MM.1S (cell line): ENCODE measurements at regions not wholly inside any gene's neighbourhood (a gene's known extent, or its start where the extent isn't known, plus 50 kb on each side); places are given as distances from the start of the nearest gene placed in this dataset.

Experiments used
- DNase-seq: peaks from one replicate; pipeline ENCODE4 v3.0.0-alpha.2; 2015
- H2AFZ ChIP-seq: fragments of 300-600 bp; sonication (generic); 2 replicates; pipeline ENCODE4 v1.6.0; 2016; ENCODE audit warnings: antibody characterized with exemption, low read length
- H3F3A ChIP-seq: fragments of 300-600 bp; sonication (generic); 2 replicates; pipeline ENCODE4 v1.6.1; 2016; ENCODE audit warnings: mild to moderate bottlenecking, antibody characterized with exemption, low read length, moderate library complexity, mixed read lengths; ENCODE audit not compliant: insufficient read depth
- H3K27ac ChIP-seq: fragments of 300-600 bp; sonication (generic); 2 replicates; pipeline ENCODE4 v1.5.1; 2016; ENCODE audit warnings: mild to moderate bottlenecking, low read length
- H3K27me3 ChIP-seq: fragments of 300-600 bp; sonication (generic); replicated peaks from 2 replicates; pipeline ENCODE4 v1.6.0; 2016; ENCODE audit warnings: low read length; ENCODE audit not compliant: insufficient read depth
- H3K36me3 ChIP-seq: fragments of 300-600 bp; sonication (generic); replicated peaks from 2 replicates; pipeline ENCODE4 v1.6.1; 2016; ENCODE audit warnings: mild to moderate bottlenecking, low read length, mixed read lengths; ENCODE audit not compliant: insufficient read depth
- H3K4me1 ChIP-seq: fragments of 300-600 bp; sonication (generic); 2 replicates; pipeline ENCODE4 v1.6.1; 2016; ENCODE audit warnings: low read length, mixed read lengths
- H3K4me2 ChIP-seq: fragments of 300-600 bp; sonication (generic); 2 replicates; pipeline ENCODE4 v1.6.0; 2016; ENCODE audit warnings: low read depth, low read length
- H3K4me3 ChIP-seq: fragments of 300-600 bp; sonication (generic); 2 replicates; pipeline ENCODE4 v1.5.1; 2016; ENCODE audit warnings: low read length, mixed read lengths
- H3K79me2 ChIP-seq: fragments of 300-600 bp; sonication (generic); 2 replicates; pipeline ENCODE4 v1.6.1; 2016; ENCODE audit warnings: mixed run types, low read length, mixed read lengths
- H3K9ac ChIP-seq: fragments of 300-600 bp; sonication (generic); 2 replicates; pipeline ENCODE4 v1.6.1; 2016; ENCODE audit warnings: low read length, mixed read lengths
- H3K9me2 ChIP-seq: fragments of 300-600 bp; sonication (generic); replicated peaks from 2 replicates; pipeline ENCODE4 v1.6.1; 2016; ENCODE audit warnings: mild to moderate bottlenecking, low read length, mixed read lengths; ENCODE audit not compliant: insufficient read depth
- H3K9me3 ChIP-seq: fragments of 300-600 bp; sonication (generic); replicated peaks from 2 replicates; pipeline ENCODE4 v1.6.1; 2016; ENCODE audit warnings: mild to moderate bottlenecking, low read length, mixed read lengths; ENCODE audit not compliant: insufficient read depth
- H4K20me1 ChIP-seq: fragments of 300-600 bp; sonication (generic); 2 replicates; pipeline ENCODE4 v1.6.1; 2016; ENCODE audit warnings: mild to moderate bottlenecking, low read length, moderate library complexity, mixed read lengths; ENCODE audit not compliant: insufficient read depth
- EZH2 ChIP-seq: fragments of 300-600 bp; sonication (generic); optimal IDR thresholded peaks from 2 replicates; pipeline ENCODE3; 2017; ENCODE audit warnings: low read depth, mild to moderate bottlenecking, antibody characterized with exemption, low read length, mixed read lengths
- EZH2phosphoT487 ChIP-seq: fragments of 300-600 bp; sonication (generic); IDR thresholded peaks from 2 replicates; pipeline ENCODE4 v1.6.1; 2018; ENCODE audit warnings: antibody characterized with exemption, low read length
- TF ChIP-seq, protein P1 (sequence below): fragments of 300-600 bp; sonication (generic); IDR thresholded peaks from 2 replicates; pipeline ENCODE4 v1.5.1; 2016; ENCODE audit warnings: antibody characterized with exemption, low read length, mixed read lengths

- H4K20me1 ChIP-seq, result no peaks in the 10 kb centered on the region
- no peaks in the 10 kb centered on the region for H3K9me2 ChIP-seq
- H3K4me3 ChIP-seq, result no peak overlapping the region
- no peaks in the 10 kb centered on the region; the same call in 1 of the 2 replicates for H3K9me3 ChIP-seq
- no peak overlapping the region for H3K4me2 ChIP-seq
- peaks cover 41% of the 10 kb centered on the region for H3K27me3 ChIP-seq
- no peak overlapping the region for H2AFZ ChIP-seq
- no peak overlapping the region for H3K27ac ChIP-seq
- no peaks in the 10 kb centered on the region for H3K4me1 ChIP-seq
- H3K79me2 ChIP-seq, result no peaks in the 10 kb centered on the region
- no peak for DNase-seq
- H3K36me3 ChIP-seq, result no peaks in the 10 kb centered on the region
- no peak overlapping the region for H3K9ac ChIP-seq
- TF ChIP-seq EZH2, result no peak
- H3F3A ChIP-seq, result no peaks in the 10 kb centered on the region
Measured at GRCh38 chr11:119501777-119502405, 78.9 kb upstream of the THY1 start.

- H3K4me3 ChIP-seq, result no peak overlapping the region
- peaks cover 76% of the 10 kb centered on the region for H3K27me3 ChIP-seq
- TF ChIP-seq, protein P1, sequence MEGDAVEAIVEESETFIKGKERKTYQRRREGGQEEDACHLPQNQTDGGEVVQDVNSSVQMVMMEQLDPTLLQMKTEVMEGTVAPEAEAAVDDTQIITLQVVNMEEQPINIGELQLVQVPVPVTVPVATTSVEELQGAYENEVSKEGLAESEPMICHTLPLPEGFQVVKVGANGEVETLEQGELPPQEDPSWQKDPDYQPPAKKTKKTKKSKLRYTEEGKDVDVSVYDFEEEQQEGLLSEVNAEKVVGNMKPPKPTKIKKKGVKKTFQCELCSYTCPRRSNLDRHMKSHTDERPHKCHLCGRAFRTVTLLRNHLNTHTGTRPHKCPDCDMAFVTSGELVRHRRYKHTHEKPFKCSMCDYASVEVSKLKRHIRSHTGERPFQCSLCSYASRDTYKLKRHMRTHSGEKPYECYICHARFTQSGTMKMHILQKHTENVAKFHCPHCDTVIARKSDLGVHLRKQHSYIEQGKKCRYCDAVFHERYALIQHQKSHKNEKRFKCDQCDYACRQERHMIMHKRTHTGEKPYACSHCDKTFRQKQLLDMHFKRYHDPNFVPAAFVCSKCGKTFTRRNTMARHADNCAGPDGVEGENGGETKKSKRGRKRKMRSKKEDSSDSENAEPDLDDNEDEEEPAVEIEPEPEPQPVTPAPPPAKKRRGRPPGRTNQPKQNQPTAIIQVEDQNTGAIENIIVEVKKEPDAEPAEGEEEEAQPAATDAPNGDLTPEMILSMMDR, result no peak
- TF ChIP-seq EZH2phosphoT487 (no peak), EZH2 (no peak)
- no peaks in the 10 kb centered on the region for H3K79me2 ChIP-seq
- no peak for DNase-seq
- no peaks in the 10 kb centered on the region for H3K9me3 ChIP-seq
- no peaks in the 10 kb centered on the region for H4K20me1 ChIP-seq
- no peak overlapping the region for H2AFZ ChIP-seq
- H3K4me2 ChIP-seq, result no peak overlapping the region
- H3K4me1 ChIP-seq, result no peaks in the 10 kb centered on the region
- no peaks in the 10 kb centered on the region for H3K36me3 ChIP-seq
- no peak overlapping the region for H3K27ac ChIP-seq
- no peaks in the 10 kb centered on the region for H3K9me2 ChIP-seq
- no peak overlapping the region for H3K9ac ChIP-seq
- no peaks in the 10 kb centered on the region for H3F3A ChIP-seq
Measured at GRCh38 chr11:119497717-119498116, 74.7 kb upstream of the THY1 start.

GRCh38 chr11:119496997-119497396 is 74.0 kb upstream of the THY1 start:
- no peaks in the 10 kb centered on the region for H3F3A ChIP-seq
- H3K9me2 ChIP-seq, result no peaks in the 10 kb centered on the region
- H3K4me1 ChIP-seq, result no peaks in the 10 kb centered on the region
- no peak overlapping the region for H3K27ac ChIP-seq
- no peaks in the 10 kb centered on the region for H3K79me2 ChIP-seq
- H3K9ac ChIP-seq, result no peak overlapping the region
- H3K4me3 ChIP-seq, result no peak overlapping the region
- TF ChIP-seq, protein P1, result no peak
- no peak for TF ChIP-seq EZH2
- TF ChIP-seq EZH2phosphoT487, result no peak
- H3K27me3 ChIP-seq, result peaks cover 78% of the 10 kb centered on the region
- no peak for DNase-seq
- H3K36me3 ChIP-seq, result no peaks in the 10 kb centered on the region
- no peaks in the 10 kb centered on the region for H3K9me3 ChIP-seq
- H3K4me2 ChIP-seq, result no peak overlapping the region
- H2AFZ ChIP-seq, result no peak overlapping the region
- no peaks in the 10 kb centered on the region for H4K20me1 ChIP-seq

- Histone ChIP-seq H4K20me1 (no peaks in the 10 kb centered on the region), H2AFZ (no peak overlapping the region), H3K4me3 (no peak overlapping the region), H3K4me2 (no peak overlapping the region), H3K27me3 (peaks cover 79% of the 10 kb centered on the region), H3K4me1 (no peaks in the 10 kb centered on the region), H3F3A (no peaks in the 10 kb centered on the region), H3K27ac (no peak overlapping the region), H3K79me2 (no peaks in the 10 kb centered on the region), H3K9me2 (no peaks in the 10 kb centered on the region), H3K36me3 (no peaks in the 10 kb centered on the region), H3K9me3 (no peaks in the 10 kb centered on the region), H3K9ac (no peak overlapping the region)
- no peak for TF ChIP-seq EZH2phosphoT487
- no peak for TF ChIP-seq EZH2
- TF ChIP-seq, protein P1, result no peak
- DNase-seq, result no peak
Measured at GRCh38 chr11:119496469-119496868, 73.5 kb upstream of the THY1 start.
